GM18861 (cell line): ENCODE measurements at regions not wholly inside any gene's neighbourhood (a gene's known extent, or its start where the extent isn't known, plus 50 kb on each side); places are given as distances from the start of the nearest gene placed in this dataset.

Experiments
- ATAC-seq: cut with Tn5 transposase; IDR thresholded peaks from one replicate; pipeline ENCODE4 v1.9.1; 2021; ENCODE audit not compliant: unreplicated experiment

DNA sequence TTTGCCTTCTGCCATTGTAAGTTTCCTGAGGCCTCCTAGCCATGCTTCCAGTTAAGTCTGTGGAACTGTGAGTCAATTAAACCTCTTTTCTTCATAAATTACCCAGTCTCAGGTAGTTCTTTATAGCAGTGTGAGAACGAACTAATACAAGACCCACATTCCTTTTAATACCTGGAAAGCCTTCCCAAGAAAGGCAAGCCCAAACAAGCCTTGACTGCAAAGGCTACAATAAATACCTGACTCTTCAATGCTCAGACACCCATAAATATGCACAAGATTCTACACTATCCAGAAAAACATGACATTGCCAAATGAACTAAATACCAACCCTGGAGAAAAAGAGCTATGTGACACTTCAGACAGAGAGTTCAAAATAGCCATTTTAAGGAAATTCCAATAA is 338.8 kb downstream of the HAO1 start:
- ATAC-seq = no peak

DNA sequence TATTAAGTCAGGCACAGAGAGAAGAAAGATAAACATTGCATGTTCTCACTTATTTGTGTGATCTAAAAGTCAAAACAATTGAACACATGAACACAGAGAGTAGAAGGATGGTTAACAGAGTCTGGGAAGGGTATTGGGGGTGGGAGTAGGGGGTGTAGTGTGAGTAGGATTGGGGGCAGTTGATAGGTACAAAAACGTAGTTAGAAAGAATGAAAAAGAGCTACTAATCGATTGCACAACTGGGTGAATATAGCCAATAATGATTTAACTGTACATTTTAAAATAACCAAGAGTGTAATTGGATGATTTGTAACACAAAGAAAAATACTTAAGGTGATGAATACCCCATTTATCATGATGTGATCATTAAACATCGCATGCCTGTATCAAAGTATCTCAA is 333.3 kb downstream of the HAO1 start:
- ATAC-seq = no peak

DNA sequence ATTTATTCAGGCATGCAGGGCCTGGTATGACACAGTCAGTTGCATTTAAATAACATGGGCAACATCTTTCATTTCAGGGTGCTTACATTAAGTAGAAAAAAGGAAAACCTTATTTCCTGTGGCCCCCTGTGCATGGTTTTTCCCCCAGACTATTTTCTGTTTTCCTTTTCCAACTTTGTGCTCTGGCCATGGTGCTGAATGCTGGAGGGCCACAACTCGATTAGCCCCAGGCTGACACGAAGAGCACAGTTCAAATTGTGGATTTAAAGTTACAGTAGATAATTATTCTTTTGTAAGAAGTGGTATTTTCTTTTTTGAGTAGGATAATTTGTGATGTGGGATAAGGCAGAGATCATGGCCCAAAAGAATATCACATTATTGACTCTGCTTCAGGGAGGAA is 332.0 kb downstream of the HAO1 start:
- ATAC-seq = no peak

DNA sequence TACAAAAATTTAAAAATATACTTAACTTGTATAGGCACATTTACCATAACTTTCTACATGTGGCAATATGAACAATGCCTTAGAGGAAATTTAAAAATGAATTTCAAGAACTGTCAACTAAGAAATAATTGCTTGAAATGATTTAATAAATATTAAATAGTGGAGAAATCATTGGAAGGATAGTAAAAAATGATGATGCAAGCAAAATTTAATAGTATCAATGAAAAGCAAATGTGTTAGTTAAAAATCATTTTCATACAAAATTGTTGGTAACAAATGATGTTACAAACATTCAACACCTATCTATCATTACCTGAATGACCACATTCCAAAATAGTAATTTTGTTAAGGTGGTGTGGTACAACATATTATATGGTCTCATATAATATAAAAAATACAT is 331.0 kb downstream of the HAO1 start:
- ATAC-seq = no peak

DNA sequence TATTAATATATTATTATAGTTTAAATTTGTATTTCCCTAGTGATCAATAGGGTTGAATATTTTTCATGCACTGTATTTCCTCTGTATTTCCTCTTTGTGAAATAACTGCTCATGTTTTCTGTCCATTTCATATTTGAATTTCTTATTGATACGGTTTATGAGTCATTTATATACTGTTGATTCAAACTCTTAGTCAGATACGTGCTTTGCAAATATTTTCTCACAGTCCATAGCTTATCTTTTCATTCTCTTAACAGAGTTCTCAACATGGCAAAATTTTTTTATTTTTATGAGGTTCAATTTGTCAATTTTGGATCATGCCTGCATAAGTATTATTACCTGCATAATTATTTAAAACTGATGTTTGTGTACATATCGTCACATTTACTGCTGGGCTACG is 329.6 kb downstream of the HAO1 start:
- ATAC-seq = no peak

DNA sequence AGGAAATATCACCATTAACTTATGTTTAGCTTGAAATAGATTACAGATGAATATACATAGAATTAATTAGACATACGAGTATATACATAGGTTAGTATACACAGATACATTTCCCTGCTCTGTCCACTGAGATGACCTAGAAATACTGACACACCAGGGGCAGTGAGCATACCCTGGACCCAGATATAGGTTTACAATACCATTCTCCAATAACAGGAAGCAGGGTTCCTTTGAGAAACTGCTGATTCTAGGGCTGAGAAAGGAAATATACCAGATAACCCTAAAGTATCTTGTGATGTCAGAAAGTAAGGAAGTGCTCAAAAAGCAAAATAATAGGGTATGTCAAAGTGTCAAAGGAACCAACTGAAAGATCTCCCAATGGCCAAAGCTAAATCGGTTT is 322.5 kb downstream of the HAO1 start:
- ATAC-seq = no peak

DNA sequence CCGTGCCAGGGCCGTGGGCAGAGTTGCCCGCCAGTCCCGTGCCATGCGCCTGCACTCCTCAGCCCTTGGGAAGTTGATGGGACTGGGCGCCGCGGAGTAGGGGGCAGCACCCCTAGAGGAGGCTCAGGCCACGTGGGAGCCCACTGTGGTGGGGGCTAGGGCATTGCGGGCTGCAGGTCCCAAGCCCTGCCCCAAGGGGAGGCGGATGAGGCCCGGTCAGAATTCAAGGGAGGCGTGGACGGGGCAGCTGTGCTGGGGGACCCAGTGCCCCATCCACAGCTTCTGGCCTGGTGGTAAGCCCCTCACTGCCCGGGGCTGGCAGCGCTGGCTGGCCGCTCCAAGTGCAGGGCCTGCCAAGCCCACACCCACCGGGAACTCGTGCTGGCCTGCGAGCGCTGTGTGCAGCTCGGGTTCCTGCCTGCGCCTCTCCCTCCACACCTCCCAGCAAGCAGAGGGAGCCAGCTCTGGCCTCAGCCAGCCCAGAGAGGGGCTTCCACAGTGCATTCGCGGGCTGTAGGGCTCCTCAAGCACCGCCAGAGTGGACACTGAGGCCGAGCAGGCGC is 317.8 kb downstream of the HAO1 start:
- ATAC-seq = no peak

DNA sequence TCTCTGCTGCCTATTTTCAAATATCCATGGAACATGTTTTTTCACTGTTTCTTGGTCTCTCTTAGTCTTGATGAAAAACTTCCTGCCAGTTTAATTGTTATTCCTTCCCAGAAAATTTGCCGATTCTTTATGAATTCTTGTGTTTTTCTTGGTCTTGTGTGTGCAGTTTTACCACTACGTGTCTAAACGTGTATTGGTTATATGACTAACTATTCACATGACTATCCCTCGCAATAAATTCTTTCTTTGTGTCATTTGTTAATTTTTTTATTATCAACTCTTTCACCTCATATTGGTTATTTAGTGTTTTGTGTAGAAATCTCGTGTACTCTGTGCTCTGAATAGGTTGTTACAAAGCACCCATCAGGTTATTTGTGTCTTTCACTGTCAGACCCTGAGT is 315.4 kb downstream of the HAO1 start:
- no peak for ATAC-seq

DNA sequence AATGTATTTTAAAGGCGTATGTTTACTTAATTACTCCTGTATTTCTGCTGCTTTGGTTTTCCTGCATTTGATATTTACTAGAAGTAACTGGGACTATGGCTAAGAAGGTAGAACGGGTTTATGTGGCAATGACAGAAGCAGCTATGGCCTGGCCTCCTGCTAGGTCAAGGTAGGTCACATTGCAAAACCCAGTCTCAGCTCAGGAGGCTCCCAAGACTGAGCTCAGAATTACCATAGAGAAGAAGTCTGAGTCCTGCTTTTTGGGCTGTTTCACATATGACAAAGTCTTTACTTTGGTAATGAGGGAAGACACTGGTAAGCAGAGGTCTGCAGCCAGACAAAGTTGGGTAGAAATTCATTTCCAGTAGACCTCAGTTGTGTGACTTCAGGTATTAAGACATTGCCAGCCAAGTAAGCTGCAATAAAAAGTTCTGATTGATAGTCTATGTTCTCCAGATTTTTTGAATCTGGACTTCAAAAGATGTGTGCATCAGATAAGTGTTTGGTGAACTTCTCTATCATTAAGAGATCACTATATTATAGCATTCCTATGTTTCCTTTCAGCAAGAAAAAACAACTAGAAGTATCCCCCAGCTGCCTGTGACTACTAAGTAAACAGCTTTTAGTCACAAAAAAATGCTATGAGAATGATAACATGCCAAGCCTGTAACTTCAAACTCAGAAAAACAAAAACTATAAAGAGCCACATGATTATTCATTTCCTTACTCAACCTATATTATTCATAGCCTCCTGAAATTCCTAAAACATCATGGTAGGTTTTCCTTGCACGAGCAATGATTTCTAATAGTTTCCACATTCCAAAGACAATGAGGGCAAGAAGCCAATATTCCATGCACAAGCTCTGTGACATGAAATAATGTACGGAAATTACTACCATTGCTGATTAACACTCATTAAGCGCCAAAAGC is 312.3 kb downstream of the HAO1 start:
- no peak for ATAC-seq

DNA sequence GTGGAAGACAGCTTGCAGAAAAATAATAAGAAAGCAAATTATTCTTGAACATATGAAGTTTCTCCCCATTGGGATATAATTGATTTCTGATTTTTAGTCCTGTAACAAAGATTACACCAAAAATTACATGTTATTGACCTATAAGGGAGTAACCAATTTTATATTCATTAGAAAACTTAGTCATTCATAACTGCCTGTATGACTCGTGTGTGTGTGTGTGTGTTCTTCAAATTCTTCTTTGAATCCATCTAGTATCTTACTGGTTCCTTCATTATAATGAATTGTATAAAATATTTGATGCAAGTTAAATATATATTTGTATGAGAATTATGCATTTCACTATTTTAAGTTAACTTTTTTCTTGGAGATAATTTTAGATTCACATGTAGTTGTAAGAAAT is 310.4 kb downstream of the HAO1 start:
- ATAC-seq = no peak

DNA sequence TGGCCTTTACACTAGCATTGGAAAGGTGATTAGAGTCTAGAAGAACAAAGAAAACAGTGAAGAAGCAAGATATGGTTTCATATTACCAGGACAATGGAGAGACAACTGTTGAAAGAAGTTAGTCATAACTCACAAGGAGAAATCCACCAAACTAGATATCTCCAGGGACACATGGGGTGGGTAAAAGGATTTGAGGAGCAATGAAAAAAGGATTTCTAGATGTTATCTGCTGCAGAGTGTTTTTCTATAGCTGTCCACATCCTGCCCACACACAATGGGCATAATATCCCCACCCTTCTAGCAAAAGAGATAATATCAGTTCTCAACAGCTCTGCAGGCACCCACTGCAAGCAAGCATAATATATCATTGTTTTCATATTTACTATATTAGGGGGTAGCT is 303.1 kb downstream of the HAO1 start:
- no peak for ATAC-seq

DNA sequence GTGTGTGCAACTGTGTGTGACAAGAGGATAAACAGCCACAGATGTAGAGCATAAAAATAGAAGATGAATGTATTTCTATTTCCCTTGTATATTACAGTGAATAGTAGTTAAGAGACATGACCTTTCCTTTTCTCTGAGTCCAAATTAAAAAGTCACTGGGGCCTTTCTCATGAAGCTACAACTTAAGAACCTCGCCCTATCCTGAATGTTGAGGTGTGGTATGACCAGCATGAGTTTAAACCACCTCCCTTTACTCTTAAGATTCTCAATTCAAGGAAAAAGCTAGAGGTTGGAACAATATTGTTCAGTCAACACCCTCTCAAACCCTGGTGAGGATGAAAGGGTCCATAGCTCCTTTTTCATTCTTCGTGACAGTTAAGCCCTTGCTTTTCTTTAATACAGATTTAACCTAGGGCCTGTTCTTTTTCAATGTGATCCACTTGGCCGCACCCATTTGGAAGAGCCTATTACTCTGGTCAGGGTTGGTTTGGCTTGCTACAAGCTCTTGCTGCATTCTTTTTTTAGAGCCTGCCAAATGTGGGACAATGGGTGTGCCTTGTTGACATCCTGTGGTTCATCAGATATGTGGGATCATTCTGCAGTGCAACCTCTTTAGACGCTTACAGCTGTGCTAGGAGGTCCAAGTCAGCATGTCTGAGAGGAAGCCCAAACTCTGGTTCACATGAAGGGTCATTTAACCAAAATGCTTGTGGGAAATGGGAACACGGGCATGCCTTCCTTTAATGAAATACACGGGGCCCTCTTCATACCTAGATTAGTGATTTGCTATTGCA is 290.0 kb downstream of the HAO1 start:
- no peak for ATAC-seq

DNA sequence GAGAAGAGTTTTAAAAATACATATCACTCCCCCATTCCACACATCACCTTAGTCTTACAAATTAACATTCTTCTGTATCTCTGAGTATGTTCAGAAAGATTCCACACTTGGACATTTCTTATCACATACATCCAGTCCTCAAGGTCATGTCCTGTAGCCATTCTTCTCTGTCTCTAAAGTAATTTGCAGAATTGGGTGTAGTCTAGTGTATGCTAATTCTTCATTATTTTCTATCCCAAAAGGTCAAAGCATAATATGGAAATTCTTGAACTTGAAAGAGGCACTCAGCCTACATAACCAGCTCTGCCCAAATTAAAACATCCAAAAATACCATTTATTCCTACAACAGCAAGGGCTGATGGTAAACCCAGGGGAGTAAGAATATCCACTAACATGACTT is 286.0 kb downstream of the HAO1 start:
- ATAC-seq = no peak

DNA sequence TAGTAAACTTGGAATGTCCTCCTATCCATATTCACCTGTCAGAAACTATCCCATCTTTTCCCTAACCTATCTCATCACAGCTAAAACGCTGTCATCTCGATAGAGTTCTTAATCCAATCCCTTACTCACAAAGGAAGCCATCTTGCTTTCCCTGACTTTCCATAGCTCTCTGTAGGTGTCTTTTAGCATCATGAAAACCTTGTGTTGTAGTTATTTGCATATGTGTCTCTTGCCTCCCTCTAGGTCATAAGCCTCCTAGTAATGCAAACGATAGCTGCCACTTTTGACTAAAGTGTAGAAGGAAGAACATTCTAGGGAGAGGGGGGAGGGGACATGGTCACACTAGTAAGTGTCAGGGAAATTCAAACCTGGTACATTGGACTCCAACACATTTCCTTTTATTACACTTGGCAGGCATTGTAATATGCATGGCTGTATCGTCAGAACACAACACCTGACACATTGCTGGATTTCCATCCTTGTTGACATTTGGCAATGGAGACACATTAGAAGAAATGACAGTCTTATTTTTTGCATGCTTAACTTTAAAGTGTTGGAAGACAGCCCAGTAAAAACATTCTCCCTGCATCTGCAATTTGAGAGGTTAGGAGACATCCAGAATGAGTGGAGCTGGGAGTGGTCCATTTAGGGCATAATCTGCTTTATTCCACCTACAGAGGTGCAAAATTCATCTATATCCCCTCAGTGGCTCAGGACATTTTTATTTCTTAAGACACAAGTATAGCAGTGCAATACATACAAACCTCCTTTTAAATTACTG is 283.4 kb downstream of the HAO1 start:
- ATAC-seq = no peak

DNA sequence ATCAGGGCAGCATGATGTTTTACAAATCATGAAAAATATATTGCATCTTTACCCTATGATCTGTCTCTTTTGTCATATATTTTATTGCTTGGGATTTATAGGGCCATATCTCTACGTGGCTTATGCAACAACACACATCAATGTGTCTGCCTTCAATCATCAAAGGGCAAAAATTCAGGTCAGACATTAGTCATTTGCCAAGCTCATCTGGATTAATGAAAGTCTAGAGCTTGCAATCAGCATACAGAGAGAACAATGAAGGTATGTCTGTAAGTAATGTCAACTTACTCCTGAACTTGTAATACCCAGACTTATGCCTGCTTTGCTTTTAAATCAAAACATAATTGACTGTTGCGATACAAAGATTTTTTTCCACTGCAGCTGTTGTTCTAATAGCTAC is 282.7 kb downstream of the HAO1 start:
- ATAC-seq = no peak

DNA sequence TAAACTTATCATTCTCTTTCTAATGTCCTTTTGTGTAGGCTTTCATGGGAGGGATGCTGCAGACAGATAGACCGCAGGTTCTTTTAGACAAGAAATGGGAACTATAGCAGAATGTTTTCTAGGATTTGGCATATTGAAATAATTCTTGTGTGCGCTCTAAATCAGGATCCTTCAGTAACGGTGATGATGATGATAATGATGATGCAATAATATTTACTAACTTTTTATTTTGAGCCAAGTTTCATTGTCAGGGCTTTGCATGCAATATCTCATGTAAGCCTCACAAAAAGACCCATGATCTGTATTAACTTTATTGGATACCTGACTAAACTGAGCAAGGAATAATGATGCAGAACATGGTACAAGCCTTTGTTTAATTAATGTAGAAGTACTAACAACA is 280.1 kb downstream of the HAO1 start:
- ATAC-seq = no peak

DNA sequence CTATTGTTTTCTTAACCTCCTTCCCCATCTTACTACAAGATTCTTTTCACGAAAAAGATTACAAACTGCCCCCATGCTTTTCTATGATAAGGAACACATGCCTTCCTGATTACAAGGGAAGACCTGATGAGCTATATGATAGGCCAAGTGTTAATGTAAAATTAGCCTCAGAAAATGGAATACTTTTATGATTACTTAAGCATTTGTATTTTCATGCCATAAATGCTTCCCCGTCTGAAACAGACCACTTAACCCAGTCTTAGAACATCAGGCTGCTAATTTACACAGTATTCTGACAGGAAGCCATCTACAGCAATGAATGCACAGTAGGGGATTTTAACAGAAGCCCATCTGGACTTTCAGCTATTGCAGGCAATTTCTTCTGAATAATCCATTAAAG is 274.9 kb downstream of the HAO1 start:
- ATAC-seq = no peak

DNA sequence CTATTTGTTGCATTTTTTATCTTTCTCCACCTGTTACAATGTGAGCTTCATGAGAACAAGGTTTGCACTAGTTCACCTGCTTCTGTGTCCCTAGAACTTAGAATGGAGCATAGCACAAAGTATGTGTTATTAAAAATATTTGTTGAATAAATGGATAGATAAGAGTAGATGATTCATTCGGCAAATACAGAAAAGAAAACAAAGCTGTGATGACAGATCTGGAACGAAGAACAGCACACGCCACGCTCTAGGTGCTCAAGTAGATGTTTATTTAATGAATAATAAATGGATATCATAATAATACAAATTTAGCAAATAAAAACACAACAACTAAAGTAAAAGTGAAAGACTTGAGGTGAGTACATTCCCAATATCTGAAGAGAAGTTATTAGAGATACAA is 273.1 kb downstream of the HAO1 start:
- ATAC-seq = no peak

DNA sequence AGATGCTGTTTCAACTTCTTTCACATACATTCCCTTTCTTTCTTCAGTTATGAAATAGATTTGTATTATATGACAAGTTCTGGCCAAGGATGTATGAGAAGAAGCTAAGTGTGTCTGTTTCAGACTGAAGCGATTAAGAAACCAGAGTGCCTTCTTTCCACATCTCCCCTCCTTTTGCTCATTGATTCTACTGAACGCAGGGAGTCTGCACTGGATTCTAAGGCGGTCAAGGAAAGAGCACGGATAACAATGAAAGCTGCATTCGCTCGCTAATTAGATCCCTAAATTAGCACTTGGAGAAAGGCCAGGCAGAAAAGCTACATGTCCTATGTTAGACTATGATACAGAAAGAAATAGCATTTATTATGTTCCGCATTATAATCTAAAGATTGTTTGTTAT is 267.7 kb downstream of the HAO1 start:
- no peak for ATAC-seq

DNA sequence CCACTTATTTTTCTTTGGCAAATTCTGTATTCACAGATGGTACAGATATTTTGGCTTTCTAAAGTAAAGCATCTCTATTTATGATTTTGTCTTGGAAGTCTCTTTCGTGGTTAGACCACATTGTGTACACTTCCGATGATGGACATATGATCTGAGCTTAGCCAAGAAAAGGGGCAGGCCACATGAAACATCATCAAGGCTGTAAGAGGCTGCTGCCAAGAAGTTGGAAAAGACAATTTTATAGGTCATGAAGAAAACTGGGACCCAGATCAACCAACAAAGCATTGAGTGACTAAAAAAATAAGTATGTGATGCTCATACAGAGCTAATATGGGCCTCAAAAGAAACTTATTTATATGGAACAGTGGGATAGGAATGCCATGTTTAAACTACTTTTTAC is 266.4 kb downstream of the HAO1 start:
- no peak for ATAC-seq

DNA sequence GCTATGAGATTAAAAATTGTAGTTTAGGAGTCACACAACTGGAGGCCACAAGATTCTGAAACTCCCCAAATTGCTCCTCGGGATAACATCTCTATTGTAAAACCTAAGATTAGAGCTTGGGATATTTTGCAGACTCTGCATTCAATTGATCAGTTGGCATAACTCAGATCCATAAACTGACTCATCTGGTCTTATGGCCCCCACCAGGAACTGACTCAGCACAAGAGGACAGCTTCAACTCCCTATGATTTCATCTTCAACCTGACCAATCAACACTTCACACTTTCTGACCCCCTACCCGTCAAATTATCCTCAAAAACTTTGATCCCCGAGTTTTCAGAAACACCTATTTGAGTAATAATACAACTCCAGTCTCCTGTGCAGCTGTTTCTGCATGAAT is 257.3 kb downstream of the HAO1 start:
- ATAC-seq = no peak
